ENCODE measurements at regions not wholly inside any gene's neighbourhood (a gene's known extent, or its start where the extent isn't known, plus 50 kb on each side); places are given as distances from the start of the nearest gene placed in this dataset.

- no peak for DNase-seq
Measured at GRCh38 chr5:52731274-52732027, 56.3 kb upstream of the ITGA1 start.

GRCh38 chr5:52734557-52734956 lies 53.2 kb upstream of the ITGA1 start:
- DNase-seq, result no peak

- DNase-seq, result no peak
Measured at GRCh38 chr5:52735139-52735538, 52.6 kb upstream of the ITGA1 start.

Measured in inflammatory macrophage (primary cell).